GM21381 (cell line): ENCODE measurements at regions not wholly inside any gene's neighbourhood (a gene's known extent, or its start where the extent isn't known, plus 50 kb on each side); places are given as distances from the start of the nearest gene placed in this dataset.
"Not testable (repeated sequence)": the region's sequence is repeated elsewhere in the genome, so short reads cannot be mapped to it uniquely, and the experiment has no call there.

Source experiments
- ATAC-seq: cut with Tn5 transposase; IDR thresholded peaks from one replicate; pipeline ENCODE4 v1.9.1; 2021; ENCODE audit warnings: mild to moderate bottlenecking, moderate library complexity; ENCODE audit not compliant: unreplicated experiment

DNA sequence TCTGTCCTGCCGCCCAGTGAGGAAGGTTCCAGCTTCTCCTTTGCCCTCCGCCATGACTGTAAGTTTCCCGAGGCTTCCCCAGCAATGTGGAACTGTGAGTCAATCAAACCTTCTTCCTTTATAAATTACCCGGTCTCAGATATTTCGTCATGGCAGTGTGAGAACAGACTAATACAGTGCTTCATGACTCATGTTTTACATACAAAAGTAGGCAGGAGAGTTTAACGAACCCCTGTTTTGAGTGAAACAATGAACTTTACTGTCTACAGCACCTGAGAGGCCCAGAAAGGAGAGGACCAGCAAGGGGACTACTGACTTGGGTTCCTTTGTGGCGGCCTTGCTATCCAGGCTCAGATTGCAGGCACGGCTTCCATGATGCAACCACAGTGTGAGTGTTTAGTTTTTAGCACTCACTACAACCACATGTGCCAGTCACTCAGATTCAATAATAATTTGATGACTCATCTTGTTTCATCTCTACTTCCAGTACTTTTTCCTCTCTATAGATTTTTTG lies 139.1 kb upstream of the CLINT1 start:
- no peak for ATAC-seq

DNA sequence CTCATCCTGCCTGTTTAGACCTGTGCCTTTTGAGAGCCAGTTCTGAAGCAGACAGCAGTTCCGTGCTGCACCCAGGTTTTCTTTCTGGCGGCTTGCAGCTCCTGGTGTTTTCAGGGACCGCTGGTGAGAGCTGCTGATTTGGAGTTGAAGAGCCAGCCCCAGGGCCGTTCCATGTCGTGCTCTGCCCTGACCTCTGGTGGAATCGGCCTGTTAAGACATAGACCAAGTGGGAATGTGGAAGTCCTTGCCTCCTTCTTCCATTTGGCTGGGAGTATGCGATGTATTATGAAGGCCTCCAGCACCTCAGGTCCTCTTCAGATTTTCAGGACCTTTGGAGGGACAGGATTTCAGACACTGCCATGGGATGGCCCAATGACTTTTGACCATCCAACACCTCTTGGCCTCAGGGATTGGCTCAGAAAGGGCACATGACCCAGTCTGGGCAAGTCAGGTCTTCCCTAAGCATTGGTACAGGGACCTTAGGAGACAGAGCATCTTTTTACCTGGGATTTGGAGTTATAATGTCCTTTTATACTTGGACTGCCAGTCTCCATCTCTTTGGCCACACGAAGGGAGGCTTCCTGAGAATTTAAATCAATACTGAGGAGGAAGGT lies 136.1 kb upstream of the CLINT1 start:
- ATAC-seq: peak; percentile 70

DNA sequence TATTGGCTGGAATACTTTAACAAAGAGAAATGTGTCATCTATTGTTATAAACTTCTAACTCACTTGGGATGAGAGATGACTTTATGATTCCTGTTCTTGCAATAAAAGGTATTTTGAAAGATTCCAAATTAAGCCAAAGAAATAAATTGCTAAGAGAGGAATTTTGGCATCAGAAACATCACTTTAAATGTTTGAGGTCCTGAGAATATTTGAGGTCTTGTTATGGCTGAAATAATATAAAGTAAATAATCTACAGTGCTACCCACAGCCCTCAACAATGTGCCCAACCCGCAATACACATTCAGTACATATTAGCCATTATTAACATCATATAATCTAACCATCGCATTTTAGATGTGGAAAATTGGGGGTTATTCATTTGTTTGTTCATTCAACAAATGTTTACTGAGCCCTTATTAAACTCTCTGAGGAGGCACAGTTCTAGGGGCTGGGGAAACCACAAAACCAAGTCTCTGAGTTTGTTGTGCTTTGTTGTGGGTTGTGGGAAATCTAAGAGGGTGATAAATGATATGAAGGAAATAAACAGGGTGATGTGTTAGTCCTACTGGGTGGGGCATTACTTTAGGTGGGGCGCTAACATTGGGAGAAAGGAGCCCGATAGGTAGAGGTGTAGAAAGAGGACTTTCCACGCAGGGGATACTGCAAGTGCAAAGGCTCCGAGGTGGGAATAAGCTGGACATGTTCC lies 135.2 kb upstream of the CLINT1 start:
- ATAC-seq: no peak

DNA sequence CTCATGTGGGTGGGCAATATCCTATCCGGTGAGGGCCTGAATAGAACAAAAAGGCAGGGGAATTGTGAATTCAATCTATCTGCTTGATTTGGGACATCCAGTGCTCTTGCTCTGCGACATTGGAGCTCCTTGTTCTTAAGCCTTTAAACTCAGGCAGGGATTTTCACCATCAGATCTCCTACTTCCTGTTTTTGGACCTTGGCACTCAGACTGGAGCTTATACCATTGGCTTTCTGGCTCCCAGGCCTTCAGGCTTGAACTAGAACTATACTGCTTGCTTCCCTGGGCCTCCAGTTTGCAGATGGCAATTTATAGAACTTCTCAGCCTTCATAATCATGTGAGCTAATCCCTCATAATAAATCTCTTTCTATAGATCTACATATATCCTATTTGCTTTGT lies 134.3 kb upstream of the CLINT1 start:
- ATAC-seq: no peak

DNA sequence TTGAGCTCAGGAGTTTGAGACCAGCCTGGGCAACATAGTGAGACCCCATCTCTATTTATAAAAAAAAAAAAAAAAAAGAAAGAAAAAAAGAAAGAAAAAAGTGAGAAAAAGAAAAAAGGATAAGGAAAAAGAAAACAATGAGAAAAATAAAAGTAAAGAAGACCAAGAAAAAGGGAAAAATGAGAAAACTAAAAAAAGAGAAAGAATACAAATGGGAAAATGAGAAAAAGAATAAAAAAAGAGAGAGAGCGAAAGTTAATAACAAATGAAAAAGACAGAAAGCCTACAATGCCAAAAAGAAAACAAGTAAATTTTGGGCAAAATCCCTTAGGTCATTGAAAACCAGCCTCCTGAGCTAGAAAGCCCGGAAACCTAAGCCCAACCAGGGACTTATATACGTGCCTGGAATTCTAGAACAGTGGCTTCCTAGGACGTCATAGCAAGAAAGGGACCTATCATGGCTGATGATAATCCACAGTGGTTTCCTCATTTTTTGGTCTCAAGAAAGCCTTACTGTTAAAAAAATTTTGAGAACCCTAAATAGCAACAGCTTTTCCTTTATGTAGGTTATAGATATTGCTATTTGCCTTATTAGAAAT lies 131.7 kb upstream of the CLINT1 start:
- ATAC-seq: no peak

DNA sequence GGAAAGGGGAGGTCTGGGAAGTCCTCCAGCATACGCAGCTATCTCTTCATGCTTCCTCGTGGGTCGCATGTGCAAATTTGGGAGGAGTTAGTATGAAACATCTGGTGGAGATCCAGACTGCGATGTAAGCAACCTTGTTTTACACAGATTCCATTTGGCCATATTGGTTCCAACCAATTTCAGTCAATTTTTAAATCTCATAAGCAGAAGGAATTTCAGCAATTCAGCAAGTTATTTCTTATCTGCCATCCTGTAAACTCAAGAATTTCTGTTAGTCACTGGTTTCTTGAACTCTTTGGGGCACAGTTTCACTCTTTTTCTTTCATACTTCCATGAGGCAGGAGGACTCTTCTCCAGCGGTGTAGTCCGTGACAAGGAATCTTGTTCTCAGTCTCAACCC lies 130.4 kb upstream of the CLINT1 start:
- no peak for ATAC-seq

DNA sequence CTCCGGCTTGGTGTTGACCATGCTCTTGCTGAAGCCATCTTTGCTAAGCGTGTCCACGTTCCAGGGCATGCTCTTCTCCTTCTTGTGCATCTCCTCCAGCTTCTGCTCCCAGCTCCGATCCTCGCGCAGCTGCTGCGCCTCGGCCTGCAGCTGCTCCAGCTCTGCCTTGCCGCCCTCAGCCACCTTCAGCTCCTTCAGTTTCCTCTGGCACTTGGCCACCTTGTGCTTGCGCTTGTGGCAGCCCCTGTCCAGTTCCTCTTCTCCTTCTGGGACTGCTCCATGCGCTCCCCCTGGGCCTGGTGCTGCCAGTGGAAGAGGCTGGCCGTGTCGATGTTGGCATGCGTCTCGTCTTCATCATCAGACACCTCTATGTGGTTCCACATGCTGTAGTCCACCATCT lies 128.3 kb upstream of the CLINT1 start:
- ATAC-seq: no peak

DNA sequence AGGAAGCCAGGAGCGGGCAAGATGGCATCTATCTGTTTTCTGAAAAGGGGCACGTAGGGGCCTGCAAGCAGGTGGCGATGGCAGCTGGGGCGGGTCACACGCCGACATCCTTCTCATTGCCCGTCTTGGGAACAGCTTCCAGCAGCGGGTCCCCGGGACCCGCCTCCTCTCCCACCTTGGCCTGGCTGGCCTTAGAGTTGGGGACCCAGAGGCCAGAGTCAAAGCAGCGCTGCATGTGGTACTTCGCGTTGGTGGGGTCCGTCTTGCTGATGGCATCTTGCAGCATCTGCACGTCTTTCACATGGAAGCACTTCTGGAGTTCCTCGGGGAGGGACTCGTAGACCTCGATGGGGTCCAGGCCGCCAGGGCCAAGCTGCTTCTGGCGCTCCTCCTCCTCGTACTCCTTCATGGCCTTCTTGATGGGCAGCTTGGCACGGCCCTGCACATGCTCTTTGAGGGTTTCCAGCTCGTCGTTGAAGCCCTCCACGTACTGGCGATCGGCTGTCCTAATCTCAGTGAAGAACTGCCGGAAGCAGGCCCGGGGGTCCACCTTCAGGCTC lies 127.6 kb upstream of the CLINT1 start:
- no peak for ATAC-seq

DNA sequence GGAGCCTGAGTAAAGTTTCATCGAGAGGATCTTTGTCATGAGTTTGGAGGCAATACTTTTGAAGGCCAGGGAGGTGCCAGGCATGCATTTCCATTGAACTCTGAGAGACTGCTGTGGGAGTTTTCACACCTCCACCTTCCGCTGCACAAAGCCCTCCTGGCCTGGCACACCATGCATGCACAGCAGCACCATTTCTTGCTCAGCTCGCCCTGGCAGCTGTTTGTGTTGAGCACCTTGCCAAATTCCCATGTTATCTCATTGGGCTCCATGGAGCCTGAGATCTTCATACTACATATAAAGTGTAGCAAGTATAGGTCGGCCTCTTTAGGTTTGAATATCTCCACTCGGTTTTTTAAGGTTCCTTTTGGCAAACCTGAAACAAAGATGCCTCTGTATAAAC lies 125.7 kb upstream of the CLINT1 start:
- ATAC-seq: no peak

DNA sequence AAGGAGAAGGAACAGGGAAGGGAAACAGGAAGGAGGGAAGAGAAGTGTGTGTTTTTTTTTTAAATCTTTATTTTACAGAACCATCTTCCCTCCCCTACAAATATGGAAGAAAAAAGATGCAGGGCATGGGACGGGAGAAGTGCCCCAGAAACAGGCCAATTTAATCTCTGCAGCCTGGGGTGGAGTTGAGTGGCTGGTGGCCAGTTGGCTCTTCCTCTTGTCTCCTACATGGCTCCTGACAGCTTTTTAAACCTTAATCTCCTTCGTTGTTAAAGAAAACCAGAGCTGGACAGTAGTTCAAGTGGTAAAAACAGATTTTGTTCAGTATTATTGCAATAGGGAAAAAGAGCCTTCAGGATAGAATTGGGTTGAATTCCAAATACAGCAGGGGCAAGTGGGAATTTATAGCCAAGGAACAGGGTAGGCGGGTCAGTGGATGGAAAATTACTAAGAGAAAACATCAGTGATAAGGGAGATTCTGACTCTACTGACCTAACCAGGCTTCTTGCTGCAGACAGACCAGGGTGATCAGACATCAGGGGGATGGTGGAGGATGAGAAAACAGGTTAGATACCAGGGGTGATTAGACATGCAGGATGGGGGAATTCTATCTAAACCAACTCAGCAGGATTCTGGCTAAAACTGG lies 125.1 kb upstream of the CLINT1 start:
- ATAC-seq: no peak

DNA sequence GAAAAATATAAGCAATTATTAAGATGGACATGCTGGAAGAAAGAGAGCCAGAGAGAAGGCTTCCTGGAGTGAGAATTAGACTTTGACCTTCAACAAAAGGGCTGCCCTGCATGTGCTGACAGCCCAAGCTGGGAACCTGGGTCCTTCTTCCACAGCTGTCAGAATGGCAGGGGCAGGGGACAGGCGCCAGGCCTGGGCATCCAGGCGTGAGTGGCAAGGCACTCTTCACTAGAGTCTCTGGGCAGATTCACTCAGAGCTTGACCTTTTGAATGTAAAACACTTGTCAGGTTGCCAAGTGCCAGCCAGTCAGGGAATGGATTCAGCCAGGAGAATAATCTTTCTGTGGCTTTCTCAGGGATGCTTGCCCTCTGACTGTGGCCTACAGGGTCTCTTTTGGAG lies 119.1 kb upstream of the CLINT1 start:
- ATAC-seq: no peak

DNA sequence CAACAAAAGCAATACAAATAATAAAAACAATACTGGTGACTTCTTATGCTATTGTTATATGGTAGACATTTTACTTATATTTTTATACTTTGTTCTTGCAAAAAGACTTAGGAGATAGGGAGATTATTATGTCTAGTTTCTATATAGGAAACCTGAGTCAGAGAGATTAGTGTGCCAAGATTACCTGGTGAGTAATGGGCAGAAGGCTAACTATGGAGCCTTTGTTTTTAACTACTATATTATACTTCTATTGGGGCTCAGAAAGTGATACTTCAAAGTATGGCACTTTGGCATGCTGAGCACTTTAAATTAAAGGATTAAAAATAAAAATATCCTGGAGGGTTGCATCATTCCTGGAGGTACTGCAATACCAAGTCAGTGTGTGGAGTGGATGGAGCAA lies 117.5 kb upstream of the CLINT1 start:
- no peak for ATAC-seq

DNA sequence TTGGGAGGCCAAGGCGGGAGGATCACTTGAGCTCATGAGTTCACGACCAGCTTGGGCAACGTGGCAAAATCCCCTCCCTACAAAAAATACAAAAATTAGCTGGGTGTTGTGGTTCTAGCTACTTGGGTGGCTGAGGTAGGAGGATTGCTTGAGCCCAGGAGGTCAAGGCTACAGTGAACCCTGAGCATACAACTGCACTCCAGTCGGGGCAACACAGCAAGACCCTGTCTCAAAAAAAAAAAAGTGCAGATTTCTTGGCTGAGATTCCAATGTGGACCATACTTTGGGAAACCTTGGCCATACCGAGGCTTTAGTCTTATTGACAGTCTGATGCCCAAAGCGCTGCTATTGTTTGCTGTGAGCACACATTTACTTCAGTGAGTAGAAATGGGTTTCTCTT lies 113.6 kb upstream of the CLINT1 start:
- ATAC-seq: no peak

DNA sequence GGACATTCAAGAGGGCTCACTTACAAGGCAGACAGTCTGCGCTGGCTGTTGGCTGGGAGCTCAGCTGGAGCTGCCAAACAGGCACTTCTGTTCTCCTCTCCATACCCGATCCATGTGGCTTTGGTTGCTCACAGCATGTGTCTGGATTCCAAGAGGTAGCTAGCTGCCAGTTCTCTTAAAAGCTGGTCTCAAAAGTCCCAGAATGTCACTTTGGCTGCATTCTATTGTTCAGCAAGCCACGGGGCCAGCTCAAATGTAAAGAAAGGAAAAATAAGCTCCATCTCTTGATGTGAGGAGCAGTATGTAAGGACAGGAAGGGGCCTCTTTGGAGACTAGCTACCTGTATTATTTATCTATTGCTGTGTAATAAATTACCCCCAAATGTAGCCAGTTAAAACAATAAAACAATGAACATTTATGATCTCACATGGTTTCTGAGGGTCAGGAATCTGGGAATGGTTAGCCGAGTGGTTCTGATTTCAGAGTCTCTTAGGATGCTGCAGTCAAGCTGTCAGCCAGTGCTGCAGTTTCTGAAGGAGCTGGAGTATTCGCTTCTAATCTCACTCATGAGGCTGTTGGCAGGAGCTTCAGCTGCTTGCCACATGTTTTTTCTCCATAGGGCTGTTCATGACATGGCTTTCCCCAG lies 112.7 kb upstream of the CLINT1 start:
- ATAC-seq: no peak

DNA sequence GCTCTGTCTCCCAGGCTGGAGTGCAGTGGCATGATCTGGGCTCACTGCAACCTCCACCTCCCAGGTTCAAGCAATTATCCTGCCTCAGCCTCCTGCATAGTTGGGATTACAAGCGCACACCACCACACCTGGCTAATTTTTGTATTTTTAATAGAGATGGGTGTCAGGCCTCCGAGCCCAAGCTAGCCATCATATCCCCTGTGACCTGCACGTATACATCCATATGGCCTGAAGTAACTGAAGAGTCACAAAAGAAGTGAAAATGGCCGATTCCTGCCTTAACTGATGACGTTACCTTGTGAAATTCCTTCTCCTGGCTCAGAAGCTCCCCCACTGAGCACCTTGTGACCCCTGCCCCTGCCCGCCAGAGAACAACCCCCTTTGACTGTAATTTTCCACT lies 109.6 kb upstream of the CLINT1 start:
- not testable (repeated sequence) for ATAC-seq

DNA sequence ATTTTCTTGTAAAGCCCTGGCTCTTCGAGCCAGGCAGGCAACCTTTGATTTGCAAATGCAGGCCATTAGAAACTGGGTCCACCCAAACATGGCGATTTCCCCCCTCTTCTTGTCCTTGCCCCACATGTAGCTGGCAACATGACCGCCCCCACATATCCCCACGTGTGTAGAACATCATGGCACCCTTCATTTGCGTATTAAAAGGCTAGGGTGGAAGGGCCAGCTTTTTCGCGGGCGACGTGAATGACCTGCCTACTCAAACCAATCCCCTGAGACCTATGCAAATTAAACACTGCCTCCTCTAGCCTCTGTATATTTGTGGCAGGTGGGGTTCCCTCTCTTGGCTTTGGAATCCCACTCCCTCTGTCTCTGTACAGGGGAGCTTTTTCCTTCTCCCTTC lies 107.0 kb upstream of the CLINT1 start:
- ATAC-seq: no peak

DNA sequence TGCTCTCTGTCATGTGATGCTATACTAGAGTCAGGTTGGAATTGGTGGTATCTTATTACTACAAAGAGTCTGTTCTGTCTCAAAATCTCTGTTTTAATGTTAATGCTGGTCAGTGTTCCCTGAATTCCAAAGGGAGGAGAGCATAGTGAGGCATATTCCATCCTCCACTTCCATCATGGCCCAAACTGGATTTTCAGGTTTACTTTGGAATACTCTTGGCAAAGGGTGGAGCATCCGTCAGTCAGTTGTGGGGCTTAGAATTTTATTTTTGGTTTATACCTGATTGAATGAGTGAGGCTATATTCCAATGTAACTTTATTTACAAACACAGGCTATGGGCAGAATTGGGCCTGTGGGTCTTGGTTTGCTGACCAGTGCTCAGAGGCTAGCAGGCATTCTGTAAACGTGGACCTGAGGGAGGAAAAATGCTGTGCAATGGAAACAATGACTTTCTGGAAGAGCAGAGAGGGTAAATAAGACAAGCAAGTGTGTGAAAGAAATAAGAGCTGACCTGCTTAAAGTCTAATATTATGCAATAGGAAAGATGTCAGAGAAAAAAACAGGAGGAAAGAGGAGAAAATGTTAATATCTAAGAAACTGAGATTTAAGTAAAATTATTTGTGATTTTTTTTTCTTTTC lies 106.2 kb upstream of the CLINT1 start:
- ATAC-seq: no peak

DNA sequence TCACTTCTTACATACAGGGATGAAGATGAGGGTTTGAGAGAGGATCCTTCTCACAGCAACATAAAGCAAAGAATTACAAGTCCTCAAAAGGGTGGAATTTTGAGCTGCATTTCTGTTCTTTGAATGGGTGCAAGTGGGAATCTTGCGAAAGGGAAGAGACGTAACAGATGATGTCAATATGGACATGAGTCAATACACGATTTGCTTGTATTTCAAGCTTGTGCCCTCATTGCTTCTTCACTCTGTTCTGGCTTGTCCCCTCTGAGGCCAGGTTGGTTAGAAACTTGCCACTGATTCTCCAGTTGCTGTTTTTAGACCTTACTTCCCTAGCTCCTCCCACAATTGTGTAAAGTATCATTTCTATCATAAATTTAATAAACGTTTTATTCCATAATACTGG lies 104.8 kb upstream of the CLINT1 start:
- ATAC-seq: no peak

DNA sequence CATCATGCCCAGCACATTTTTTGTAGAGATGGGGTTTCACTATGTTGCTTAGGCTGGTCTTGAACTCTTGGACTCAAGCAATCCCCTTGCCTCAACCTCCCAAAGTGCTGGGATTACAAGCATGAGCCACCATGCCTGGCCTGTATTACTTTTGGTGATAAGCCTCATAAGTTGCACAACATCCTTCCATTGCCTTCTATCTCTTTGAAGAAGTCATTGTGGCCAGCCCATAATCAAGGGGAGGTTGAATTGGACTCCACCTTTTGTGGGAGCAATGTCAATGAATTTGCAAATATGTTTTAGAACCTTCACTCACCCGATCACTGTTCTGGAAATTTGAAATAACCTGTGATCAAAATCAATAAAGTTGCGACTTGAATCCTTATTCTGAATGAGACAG lies 104.3 kb upstream of the CLINT1 start:
- no peak for ATAC-seq

DNA sequence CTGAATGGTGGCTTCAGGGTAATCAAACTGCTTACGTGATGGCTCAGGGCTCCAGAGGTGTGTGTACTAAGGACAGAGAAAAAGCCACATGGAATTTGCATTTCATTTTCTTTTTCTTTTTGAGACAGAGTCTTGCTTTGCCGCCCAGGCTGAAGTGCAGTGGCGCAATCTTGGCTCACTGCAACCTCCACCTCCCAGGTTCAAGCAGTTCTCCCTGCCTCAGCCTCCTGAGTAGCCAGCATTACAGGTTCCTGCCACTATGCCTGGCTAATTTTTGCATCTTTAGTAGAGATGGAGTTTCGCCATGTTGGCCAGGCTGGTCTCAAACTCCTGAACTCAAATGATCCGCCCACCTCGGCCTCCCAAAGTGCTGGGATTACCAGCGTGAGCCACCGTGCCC lies 103.7 kb upstream of the CLINT1 start:
- not testable (repeated sequence) for ATAC-seq
